ENCODE measurements at regions not wholly inside any gene's neighbourhood (a gene's known extent, or its start where the extent isn't known, plus 50 kb on each side); places are given as distances from the start of the nearest gene placed in this dataset.

DNA sequence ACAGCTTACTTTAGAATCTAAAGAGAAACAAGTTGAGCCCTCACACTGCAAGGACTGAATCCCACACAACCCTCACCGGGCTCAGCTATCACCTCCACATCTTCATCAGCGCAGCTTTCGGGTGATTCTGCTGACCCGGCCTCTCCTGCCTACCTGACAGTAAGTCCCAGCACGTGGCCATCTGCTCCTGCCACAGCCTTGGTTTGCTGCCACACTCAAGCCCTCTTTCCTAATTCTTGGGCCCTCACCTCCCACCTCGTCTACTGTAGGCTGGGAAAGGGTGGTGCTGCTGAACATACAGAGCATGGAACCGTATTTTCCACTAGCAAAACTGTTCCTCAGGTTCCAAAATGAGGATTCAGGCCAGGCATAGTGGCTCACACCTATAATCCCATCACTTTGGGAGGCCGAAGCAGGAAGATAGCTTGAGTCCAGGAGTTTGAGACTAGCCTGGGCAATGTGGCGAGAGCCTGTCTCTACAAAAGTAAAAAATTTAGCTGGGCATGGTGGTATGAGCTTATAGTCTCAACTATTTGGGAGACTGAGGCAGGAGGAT is 55.3 kb upstream of the HAAO start:
- Histone ChIP-seq H3K9me2 (replicated peaks; ENCODE audit: control insufficient read depth, low read length) (no peaks in the 10 kb centered on the region), H3K27me3 (ENCODE audit: control insufficient read depth, low read length) (0 out of 2 replicates have a peak, but pooled peaks cover 2% of the 10 kb centered on the region), H3K4me3 (ENCODE audit: low read length) (no peak overlapping the region), H3K4me1 (ENCODE audit: control insufficient read depth, low read length) (no peaks in the 10 kb centered on the region), H3K9me3 (ENCODE audit: control insufficient read depth, insufficient read depth, low read length) (no peaks in the 10 kb centered on the region), H4K20me1 (ENCODE audit: control insufficient read depth, insufficient read depth, low read depth, low read length) (no peaks in the 10 kb centered on the region), H3F3A (ENCODE audit: control insufficient read depth, insufficient read depth) (no peaks in the 10 kb centered on the region), H3K79me2 (ENCODE audit: control insufficient read depth, low read length) (no peaks in the 10 kb centered on the region), H3K36me3 (ENCODE audit: control insufficient read depth, low read length) (no peaks in the 10 kb centered on the region), H3K27ac (ENCODE audit: low read depth, low read length) (no peak overlapping the region), H3K4me2 (ENCODE audit: low read length) (no peak overlapping the region)
- no peak for TF ChIP-seq CTCF (IDR thresholded peaks at IDR 0.05; ENCODE audit: low read depth, low read length, poor library complexity, severe bottlenecking)
- no peak for TF ChIP-seq EZH2phosphoT487 (IDR thresholded peaks at IDR 0.05; ENCODE audit: borderline replicate concordance, low read length)

- Histone ChIP-seq H3K4me1 (ENCODE audit: control insufficient read depth, low read length) (no peaks in the 10 kb centered on the region), H4K20me1 (ENCODE audit: control insufficient read depth, insufficient read depth, low read depth, low read length) (no peaks in the 10 kb centered on the region), H3K9me2 (replicated peaks; ENCODE audit: control insufficient read depth, low read length) (no peaks in the 10 kb centered on the region), H3K27me3 (ENCODE audit: control insufficient read depth, low read length) (0 out of 2 replicates have a peak, but pooled peaks cover 2% of the 10 kb centered on the region), H3K9me3 (ENCODE audit: control insufficient read depth, insufficient read depth, low read length) (no peaks in the 10 kb centered on the region), H3K36me3 (ENCODE audit: control insufficient read depth, low read length) (no peaks in the 10 kb centered on the region), H3K4me3 (ENCODE audit: low read length) (no peak overlapping the region), H3F3A (ENCODE audit: control insufficient read depth, insufficient read depth) (no peaks in the 10 kb centered on the region), H3K79me2 (ENCODE audit: control insufficient read depth, low read length) (no peaks in the 10 kb centered on the region), H3K27ac (ENCODE audit: low read depth, low read length) (no peak overlapping the region), H3K4me2 (ENCODE audit: low read length) (no peak overlapping the region)
- TF ChIP-seq CTCF (IDR thresholded peaks at IDR 0.05; ENCODE audit: low read depth, low read length, poor library complexity, severe bottlenecking) (no peak), EZH2phosphoT487 (IDR thresholded peaks at IDR 0.05; ENCODE audit: borderline replicate concordance, low read length) (no peak)
Measured at GRCh38 chr2:42846932-42847595, 54.7 kb upstream of the HAAO start.

DNA sequence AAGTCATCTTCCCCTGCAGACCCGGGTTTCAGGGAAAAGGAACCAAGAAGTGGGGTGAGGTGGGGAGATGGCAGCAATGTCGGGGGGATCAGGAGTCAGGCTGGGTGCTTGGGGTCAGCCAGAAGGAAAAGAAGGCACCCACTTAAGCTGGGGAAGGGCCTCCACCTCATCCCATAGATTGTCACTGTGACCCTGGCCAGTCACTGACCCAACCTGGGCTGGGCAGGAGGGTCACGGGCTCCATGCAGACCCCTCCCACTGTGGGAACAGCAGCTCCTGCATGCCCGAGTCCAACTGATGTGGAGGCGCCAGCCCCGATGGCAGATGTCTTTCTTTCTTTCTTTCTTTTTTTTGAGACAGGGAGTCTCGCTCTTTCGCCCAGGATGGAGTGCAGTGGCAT is 53.6 kb upstream of the HAAO start:
- H3K27me3 ChIP-seq (ENCODE audit: control insufficient read depth, low read length) = 0 out of 2 replicates have a peak, but pooled peaks cover under 1% of the 10 kb centered on the region
- no peak overlapping the region for H3K4me2 ChIP-seq (ENCODE audit: low read length)
- no peaks in the 10 kb centered on the region for H3K9me2 ChIP-seq (replicated peaks; ENCODE audit: control insufficient read depth, low read length)
- no peaks in the 10 kb centered on the region for H3F3A ChIP-seq (ENCODE audit: control insufficient read depth, insufficient read depth)
- no peaks in the 10 kb centered on the region for H3K4me1 ChIP-seq (ENCODE audit: control insufficient read depth, low read length)
- TF ChIP-seq CTCF (IDR thresholded peaks at IDR 0.05; ENCODE audit: low read depth, low read length, poor library complexity, severe bottlenecking) (no peak), EZH2phosphoT487 (IDR thresholded peaks at IDR 0.05; ENCODE audit: borderline replicate concordance, low read length) (no peak)
- no peaks in the 10 kb centered on the region for H3K9me3 ChIP-seq (ENCODE audit: control insufficient read depth, insufficient read depth, low read length)
- H3K79me2 ChIP-seq (ENCODE audit: control insufficient read depth, low read length) = no peaks in the 10 kb centered on the region
- H3K27ac ChIP-seq (ENCODE audit: low read depth, low read length) = no peak overlapping the region
- H3K36me3 ChIP-seq (ENCODE audit: control insufficient read depth, low read length) = no peaks in the 10 kb centered on the region
- no peak overlapping the region for H3K4me3 ChIP-seq (ENCODE audit: low read length)
- H4K20me1 ChIP-seq (ENCODE audit: control insufficient read depth, insufficient read depth, low read depth, low read length) = no peaks in the 10 kb centered on the region
